Natural killer cell (primary cell): ENCODE measurements at regions not wholly inside any gene's neighbourhood (a gene's known extent, or its start where the extent isn't known, plus 50 kb on each side); places are given as distances from the start of the nearest gene placed in this dataset.

Experiments used
- ATAC-seq, 3 donors: fragments of 150-1000 bp in 2 of 3; fragments of 200-7000 bp in 1 of 3; cut with Tn5 transposase; 1 replicate in 1 of 3; 2 replicates in 2 of 3; pipeline ENCODE4 v1.10.0; 2021; ENCODE audit warnings: mild to moderate bottlenecking in 2 of 3, moderate library complexity in 2 of 3
- DNase-seq, 2 donors: peaks; one replicate each; pipeline versions ENCODE4 v3.0.0 to v3.0.0-alpha.2; 2013 to 2021; ENCODE audit warnings: mixed read lengths in 1 of 2
- H3K27ac ChIP-seq: one replicate; pipeline ENCODE4 v1.5.1; 2013; ENCODE audit warnings: mild to moderate bottlenecking, low read length
- H3K27me3 ChIP-seq: one replicate; pipeline ENCODE4 v1.6.1; 2013; ENCODE audit warnings: low read length; ENCODE audit not compliant: control insufficient read depth, insufficient read depth
- H3K36me3 ChIP-seq: one replicate; pipeline ENCODE4 v1.6.1; 2013; ENCODE audit warnings: low read length; ENCODE audit not compliant: control insufficient read depth, insufficient read depth
- H3K4me1 ChIP-seq: one replicate; pipeline ENCODE4 v1.6.1; 2013; ENCODE audit warnings: low read length; ENCODE audit not compliant: control insufficient read depth, insufficient read depth
- H3K4me3 ChIP-seq: one replicate; pipeline ENCODE4 v1.5.1; 2013; ENCODE audit warnings: low read length
- H3K9me3 ChIP-seq: one replicate; pipeline ENCODE4 v1.6.1; 2013; ENCODE audit warnings: low read length; ENCODE audit not compliant: control insufficient read depth, insufficient read depth
- H3K27ac Mint-ChIP-seq, 2 donors: one replicate each; pipeline ENCODE4 v1.8.0; 2022; ENCODE audit warnings: mild to moderate bottlenecking in 2 of 2, mixed read lengths in 2 of 2, moderate library complexity in 1 of 2
- H3K27me3 Mint-ChIP-seq, 2 donors: one replicate each; pipeline ENCODE4 v1.8.0; 2022; ENCODE audit warnings: low read depth in 2 of 2, mixed read lengths in 2 of 2
- H3K36me3 Mint-ChIP-seq: one replicate; pipeline ENCODE4 v1.8.0; 2022; ENCODE audit warnings: mixed read lengths
- H3K4me1 Mint-ChIP-seq, 2 donors: one replicate each; pipeline ENCODE4 v1.8.0; 2022; ENCODE audit warnings: mixed read lengths in 2 of 2
- H3K4me3 Mint-ChIP-seq: one replicate; pipeline ENCODE4 v1.8.0; 2022; ENCODE audit warnings: mild to moderate bottlenecking, moderate library complexity, mixed read lengths
- H3K9me3 Mint-ChIP-seq, 2 donors: one replicate each; pipeline ENCODE4 v1.8.0; 2022; ENCODE audit warnings: mixed read lengths in 2 of 2
- WGBS: methylation state at CpG from one replicate; pipeline ENCODE4 v1.1.7; 2013; ENCODE audit warnings: missing lambda C conversion rate; ENCODE audit not compliant: insufficient coverage; 5-methylcytosine and 5-hydroxymethylcytosine counted together
- intact Hi-C: fragments of 100-400 bp; cut with micrococcal nuclease; formaldehyde crosslinking; loops from one replicate; pipeline ENCODE4 v1.14.2; 2022
- TF ChIP-seq, protein P1 (sequence below): fragments of 200-600 bp; IDR thresholded peaks from one replicate; pipeline ENCODE4 v1.8.0; 2022; ENCODE audit warnings: antibody characterized with exemption

DNA sequence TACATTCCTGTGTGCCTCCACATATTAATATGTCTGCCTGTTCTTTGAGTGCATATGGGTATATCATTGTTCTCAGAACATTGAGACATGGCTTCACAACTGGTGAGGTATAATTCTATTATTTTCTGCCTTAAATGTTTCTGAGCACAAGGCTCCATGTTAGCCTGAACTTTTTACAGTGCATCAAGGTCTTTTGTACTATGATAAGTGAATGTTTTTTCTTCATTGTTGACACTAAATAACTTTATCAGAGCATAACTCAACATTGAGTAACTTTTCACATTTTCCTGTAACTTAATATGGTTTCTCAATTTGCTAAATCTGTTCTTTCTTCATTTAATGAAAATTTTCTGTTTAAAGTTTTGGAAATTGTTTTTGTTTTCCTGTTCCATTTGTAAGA is 262.9 kb downstream of the HNMT start:
- no peak overlapping the region for H3K4me3 Mint-ChIP-seq
- H3K36me3 Mint-ChIP-seq, result no peaks in the 10 kb centered on the region
- TF ChIP-seq, protein P1, sequence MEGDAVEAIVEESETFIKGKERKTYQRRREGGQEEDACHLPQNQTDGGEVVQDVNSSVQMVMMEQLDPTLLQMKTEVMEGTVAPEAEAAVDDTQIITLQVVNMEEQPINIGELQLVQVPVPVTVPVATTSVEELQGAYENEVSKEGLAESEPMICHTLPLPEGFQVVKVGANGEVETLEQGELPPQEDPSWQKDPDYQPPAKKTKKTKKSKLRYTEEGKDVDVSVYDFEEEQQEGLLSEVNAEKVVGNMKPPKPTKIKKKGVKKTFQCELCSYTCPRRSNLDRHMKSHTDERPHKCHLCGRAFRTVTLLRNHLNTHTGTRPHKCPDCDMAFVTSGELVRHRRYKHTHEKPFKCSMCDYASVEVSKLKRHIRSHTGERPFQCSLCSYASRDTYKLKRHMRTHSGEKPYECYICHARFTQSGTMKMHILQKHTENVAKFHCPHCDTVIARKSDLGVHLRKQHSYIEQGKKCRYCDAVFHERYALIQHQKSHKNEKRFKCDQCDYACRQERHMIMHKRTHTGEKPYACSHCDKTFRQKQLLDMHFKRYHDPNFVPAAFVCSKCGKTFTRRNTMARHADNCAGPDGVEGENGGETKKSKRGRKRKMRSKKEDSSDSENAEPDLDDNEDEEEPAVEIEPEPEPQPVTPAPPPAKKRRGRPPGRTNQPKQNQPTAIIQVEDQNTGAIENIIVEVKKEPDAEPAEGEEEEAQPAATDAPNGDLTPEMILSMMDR, result no peak
- Histone ChIP-seq H3K27ac (no peak overlapping the region), H3K9me3 (no peaks in the 10 kb centered on the region), H3K4me1 (no peaks in the 10 kb centered on the region), H3K36me3 (no peaks in the 10 kb centered on the region), H3K27me3 (no peaks in the 10 kb centered on the region), H3K4me3 (no peak overlapping the region)
- no peaks in the 10 kb centered on the region for H3K4me1 Mint-ChIP-seq
- DNase-seq, result no peak
- peaks cover 12 to 14% of the 10 kb centered on the region in 2 donors for H3K9me3 Mint-ChIP-seq
- no peak for ATAC-seq
- H3K27me3 Mint-ChIP-seq, result no peaks in the 10 kb centered on the region
- no peak overlapping the region for H3K27ac Mint-ChIP-seq
- intact Hi-C loops, result no loop called here

DNA sequence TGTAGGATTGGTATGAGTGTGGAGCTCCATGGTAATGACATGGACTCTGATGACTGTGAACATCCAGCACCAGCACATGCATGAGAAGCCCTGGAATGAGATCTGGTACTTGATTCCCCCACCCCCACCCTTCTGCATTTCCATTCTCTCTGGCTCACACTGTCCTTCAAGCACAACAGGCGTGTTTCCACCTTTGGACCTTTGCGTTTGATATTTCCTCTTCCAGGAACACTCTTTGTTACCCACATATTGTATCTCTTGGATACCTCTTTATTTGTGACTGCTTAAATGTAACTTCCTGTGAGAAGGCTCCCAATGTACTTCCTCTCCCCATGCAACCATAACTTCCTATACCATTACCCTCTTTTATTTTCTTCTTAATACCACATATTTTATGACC is 263.8 kb downstream of the HNMT start:
- TF ChIP-seq, protein P1, result no peak
- WGBS, result 93% methylated on average over 2 of the region's 2 CpGs
- H3K27ac Mint-ChIP-seq, result no peak overlapping the region

DNA sequence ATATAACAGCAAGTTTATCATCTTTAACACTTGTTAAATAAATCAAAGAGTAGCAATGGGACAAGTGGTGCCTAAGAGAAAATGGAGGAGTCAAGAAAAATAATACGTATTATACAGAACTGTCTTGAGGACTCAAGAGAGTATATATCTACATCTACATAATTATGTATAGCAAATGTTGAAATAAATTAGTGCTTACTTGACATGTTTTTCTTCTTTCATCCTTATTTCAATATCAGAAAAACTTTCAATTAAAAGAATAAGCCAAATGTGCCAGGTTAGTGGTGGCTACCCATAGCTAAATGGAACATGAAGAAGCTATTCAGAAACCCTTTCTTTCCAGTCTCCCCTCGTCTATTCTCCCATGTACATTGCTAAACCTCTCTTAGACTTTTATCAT is 267.3 kb upstream of the SPOPL start:
- ATAC-seq (no peak), DNase-seq (no peak)
- 83% methylated on average over 1 of the region's 2 CpGs for WGBS
- H3K9me3 ChIP-seq, result no peaks in the 10 kb centered on the region
- Mint-ChIP-seq H3K27ac (no peak overlapping the region), H3K4me1 (no peaks in the 10 kb centered on the region), H3K4me3 (no peak overlapping the region), H3K27me3 (no peaks in the 10 kb centered on the region), H3K36me3 (no peaks in the 10 kb centered on the region), H3K9me3 (peaks cover 2 to 3% of the 10 kb centered on the region in 2 donors)
- H3K27ac ChIP-seq, result no peak overlapping the region
- intact Hi-C loops, result no loop called here
- H3K4me3 ChIP-seq, result no peak overlapping the region
- no peaks in the 10 kb centered on the region for H3K36me3 ChIP-seq
- H3K4me1 ChIP-seq, result no peaks in the 10 kb centered on the region
- TF ChIP-seq, protein P1, result no peak
- no peaks in the 10 kb centered on the region for H3K27me3 ChIP-seq

More for the DNA sequence above, 263.8 kb downstream of the HNMT start:
- ATAC-seq, result no peak
- Histone ChIP-seq H3K27ac (no peak overlapping the region), H3K4me1 (no peaks in the 10 kb centered on the region), H3K4me3 (no peak overlapping the region), H3K9me3 (no peaks in the 10 kb centered on the region), H3K36me3 (no peaks in the 10 kb centered on the region), H3K27me3 (no peaks in the 10 kb centered on the region)
- H3K4me3 Mint-ChIP-seq, result no peak overlapping the region
- peaks cover 12 to 13% of the 10 kb centered on the region in 2 donors for H3K9me3 Mint-ChIP-seq
- intact Hi-C loops, result no loop called here
- H3K36me3 Mint-ChIP-seq, result no peaks in the 10 kb centered on the region
- no peak for DNase-seq
- H3K27me3 Mint-ChIP-seq, result no peaks in the 10 kb centered on the region
- H3K4me1 Mint-ChIP-seq, result no peaks in the 10 kb centered on the region

DNA sequence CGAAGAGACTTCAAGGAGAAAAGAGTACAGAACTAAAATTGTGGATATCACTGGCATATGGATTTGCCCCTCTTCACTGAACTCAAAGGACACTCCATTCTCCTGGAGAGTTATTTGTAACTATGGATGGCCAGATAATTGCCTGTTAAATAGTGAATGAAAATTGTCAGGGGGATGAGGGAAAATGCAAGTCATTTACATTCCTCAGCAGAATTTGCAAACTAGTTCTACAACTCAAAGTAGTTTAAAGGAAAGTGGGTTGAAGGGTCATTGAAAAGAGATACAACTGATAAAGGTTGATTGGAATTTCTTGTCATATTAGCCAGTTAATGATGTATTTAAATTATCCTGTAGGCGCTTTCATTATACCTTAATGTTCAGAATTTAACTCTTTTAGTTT is 266.5 kb upstream of the SPOPL start:
- 80% methylated on average over 1 of the region's 2 CpGs for WGBS
- TF ChIP-seq, protein P1, result no peak
- Mint-ChIP-seq H3K36me3 (no peaks in the 10 kb centered on the region), H3K4me3 (no peak overlapping the region), H3K27me3 (no peaks in the 10 kb centered on the region), H3K4me1 (no peaks in the 10 kb centered on the region), H3K27ac (no peak overlapping the region), H3K9me3 (peaks cover 2 to 3% of the 10 kb centered on the region in 2 donors)
- Histone ChIP-seq H3K4me3 (no peak overlapping the region), H3K36me3 (no peaks in the 10 kb centered on the region), H3K27ac (no peak overlapping the region), H3K27me3 (no peaks in the 10 kb centered on the region), H3K9me3 (no peaks in the 10 kb centered on the region), H3K4me1 (no peaks in the 10 kb centered on the region)
- no peak for ATAC-seq
- DNase-seq, result no peak
- intact Hi-C loops, result no loop called here
